Fibroblast of gingiva (primary cell): ENCODE measurements at regions not wholly inside any gene's neighbourhood (a gene's known extent, or its start where the extent isn't known, plus 50 kb on each side); places are given as distances from the start of the nearest gene placed in this dataset.

Source experiments
- DNase-seq: peaks from one replicate; pipeline ENCODE4 v3.0.0-alpha.2; 2011; ENCODE audit warnings: low read depth

GRCh38 chr20:56996533-56996932 is 269.9 kb downstream of the BMP7 start:
- DNase-seq, result no peak

- no peak for DNase-seq
These were observed 268.0 kb downstream of the BMP7 start for GRCh38 chr20:56998438-56998837.

GRCh38 chr20:57000441-57000968 is 265.9 kb downstream of the BMP7 start:
- DNase-seq, result no peak

- no peak for DNase-seq
These were observed 265.2 kb downstream of the BMP7 start for GRCh38 chr20:57001126-57001767.

GRCh38 chr20:57002066-57002570 is 264.3 kb downstream of the BMP7 start:
- DNase-seq, result no peak

GRCh38 chr20:57003012-57003411 is 263.4 kb downstream of the BMP7 start:
- DNase-seq, result no peak

- DNase-seq, result no peak
These were observed 262.0 kb downstream of the BMP7 start for GRCh38 chr20:57004416-57004815.

GRCh38 chr20:57004951-57005933 is 261.2 kb downstream of the BMP7 start:
- DNase-seq, result no peak

- no peak for DNase-seq
These were observed 259.9 kb downstream of the BMP7 start for GRCh38 chr20:57006411-57007170.

GRCh38 chr20:57007171-57007540 is 259.3 kb downstream of the BMP7 start:
- DNase-seq, result no peak

GRCh38 chr20:57008217-57008616 is 258.2 kb downstream of the BMP7 start:
- DNase-seq, result no peak

- no peak for DNase-seq
These were observed 257.1 kb downstream of the BMP7 start for GRCh38 chr20:57009355-57009754.

- DNase-seq, result no peak
These were observed 256.7 kb downstream of the BMP7 start for GRCh38 chr20:57009775-57010174.

GRCh38 chr20:57012691-57013090 is 253.8 kb downstream of the BMP7 start:
- no peak for DNase-seq

- peak; percentile 70 for DNase-seq
These were observed 253.2 kb downstream of the BMP7 start for GRCh38 chr20:57013217-57013616.

GRCh38 chr20:57013741-57014140 is 252.7 kb downstream of the BMP7 start:
- DNase-seq, result no peak

- no peak for DNase-seq
These were observed 246.1 kb downstream of the BMP7 start for GRCh38 chr20:57020364-57020763.

GRCh38 chr20:57022306-57022705 is 244.1 kb downstream of the BMP7 start:
- DNase-seq, result no peak

- no peak for DNase-seq
These were observed 243.4 kb downstream of the BMP7 start for GRCh38 chr20:57023007-57023406.

- DNase-seq, result no peak
These were observed 242.4 kb downstream of the BMP7 start for GRCh38 chr20:57023997-57024396.

GRCh38 chr20:57024849-57025248 is 241.6 kb downstream of the BMP7 start:
- DNase-seq, result no peak

- DNase-seq, result no peak
These were observed 241.2 kb downstream of the BMP7 start for GRCh38 chr20:57025261-57025660.
